HG02884 (cell line): ENCODE measurements at regions not wholly inside any gene's neighbourhood (a gene's known extent, or its start where the extent isn't known, plus 50 kb on each side); places are given as distances from the start of the nearest gene placed in this dataset.

Source experiments
- ATAC-seq: cut with Tn5 transposase; IDR thresholded peaks from one replicate; pipeline ENCODE4 v1.9.1; 2021; ENCODE audit warnings: mild to moderate bottlenecking, moderate library complexity; ENCODE audit not compliant: unreplicated experiment

DNA sequence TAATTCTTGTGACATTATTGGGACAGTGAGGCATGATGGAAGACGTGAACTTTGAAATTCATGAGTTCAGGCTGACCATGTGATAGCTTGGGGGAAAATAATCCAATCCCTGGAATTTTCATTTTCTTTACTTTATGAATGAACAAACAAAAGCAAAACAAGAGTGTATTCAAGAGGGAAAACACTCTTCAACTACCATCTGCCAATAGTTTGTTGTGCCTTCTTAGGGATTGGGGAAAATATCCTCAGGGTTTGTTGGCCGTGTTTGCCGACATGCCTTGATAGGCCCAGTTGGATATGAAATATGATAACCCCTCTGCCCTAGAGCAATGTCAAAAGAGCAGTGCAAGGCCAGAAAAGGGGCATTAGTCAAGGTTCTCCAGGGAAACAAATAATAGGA lies 80.8 kb upstream of the CLNK start:
- no peak for ATAC-seq

DNA sequence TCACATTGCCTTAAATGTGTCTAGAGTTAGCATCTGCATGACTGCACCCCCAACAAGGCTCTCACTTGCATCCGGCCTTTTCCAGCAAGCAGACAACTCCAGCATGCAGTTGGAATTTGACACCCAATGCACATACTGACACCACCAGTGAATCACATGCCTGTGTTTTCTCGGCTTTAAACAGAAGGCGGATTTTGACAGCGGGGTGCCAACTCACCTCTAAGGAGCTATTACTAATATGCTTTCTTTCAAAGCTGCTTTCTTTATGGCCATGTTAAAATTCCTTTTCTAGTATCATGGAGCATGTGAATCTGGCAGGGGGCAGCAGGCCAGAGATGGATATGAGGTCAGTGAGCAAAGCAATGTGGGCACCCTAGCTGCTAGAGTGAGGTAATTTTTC lies 78.0 kb upstream of the CLNK start:
- no peak for ATAC-seq

DNA sequence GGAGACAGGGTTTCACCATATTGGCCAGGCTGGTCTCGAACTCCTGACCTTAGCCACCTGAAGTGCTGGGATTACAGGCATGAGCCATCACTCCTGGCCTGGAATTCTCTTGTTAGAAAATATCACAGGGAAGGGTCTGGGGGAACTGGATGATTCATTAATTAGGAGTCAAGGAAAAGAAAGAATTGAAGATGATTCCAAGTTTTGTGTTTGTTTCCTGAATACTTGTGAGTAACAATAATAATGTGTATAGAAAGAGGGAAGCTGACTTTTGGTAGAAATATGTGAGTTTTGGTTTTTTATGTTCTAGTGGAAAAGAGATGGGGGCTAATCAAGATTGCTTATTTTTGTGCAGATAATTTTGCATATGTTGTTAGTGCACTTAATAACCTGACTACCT lies 77.3 kb upstream of the CLNK start:
- no peak for ATAC-seq

DNA sequence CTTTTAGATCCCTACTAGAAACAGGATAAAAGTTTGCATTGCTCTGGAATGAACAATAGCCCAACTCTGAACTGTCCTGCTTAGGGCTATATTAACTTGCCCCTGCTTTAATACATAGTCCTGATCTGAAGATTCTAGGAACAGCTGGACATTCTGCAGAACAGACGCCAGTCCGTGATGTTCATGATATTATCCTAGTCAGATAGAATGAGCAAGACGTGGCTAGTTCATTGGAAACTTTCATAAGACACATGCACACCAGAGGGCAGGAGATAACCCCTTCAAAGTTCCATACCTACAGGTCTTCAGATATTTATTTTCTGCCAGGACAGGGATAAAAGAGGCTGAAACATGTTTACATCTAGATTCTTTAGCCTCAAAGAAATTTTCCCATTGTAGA lies 75.5 kb upstream of the CLNK start:
- ATAC-seq = no peak

DNA sequence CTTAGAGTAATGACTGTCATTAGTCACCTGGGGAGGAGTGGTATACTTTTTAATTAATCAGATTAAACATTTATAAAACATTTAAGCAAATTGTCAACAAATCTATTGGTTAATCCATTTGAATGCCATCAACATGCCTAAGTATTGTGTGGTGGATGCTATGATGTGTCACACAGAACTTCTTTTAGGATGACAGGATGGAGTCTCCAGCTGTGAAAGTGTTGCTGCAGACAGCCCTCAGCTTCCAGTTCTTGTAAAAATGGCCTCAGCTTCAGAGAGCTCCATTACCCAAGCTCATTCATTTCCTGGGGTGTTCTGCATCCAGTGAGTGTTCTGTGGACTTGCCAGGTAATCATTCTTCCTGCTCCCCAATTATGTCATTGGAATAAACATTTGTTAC lies 74.3 kb upstream of the CLNK start:
- ATAC-seq = no peak

DNA sequence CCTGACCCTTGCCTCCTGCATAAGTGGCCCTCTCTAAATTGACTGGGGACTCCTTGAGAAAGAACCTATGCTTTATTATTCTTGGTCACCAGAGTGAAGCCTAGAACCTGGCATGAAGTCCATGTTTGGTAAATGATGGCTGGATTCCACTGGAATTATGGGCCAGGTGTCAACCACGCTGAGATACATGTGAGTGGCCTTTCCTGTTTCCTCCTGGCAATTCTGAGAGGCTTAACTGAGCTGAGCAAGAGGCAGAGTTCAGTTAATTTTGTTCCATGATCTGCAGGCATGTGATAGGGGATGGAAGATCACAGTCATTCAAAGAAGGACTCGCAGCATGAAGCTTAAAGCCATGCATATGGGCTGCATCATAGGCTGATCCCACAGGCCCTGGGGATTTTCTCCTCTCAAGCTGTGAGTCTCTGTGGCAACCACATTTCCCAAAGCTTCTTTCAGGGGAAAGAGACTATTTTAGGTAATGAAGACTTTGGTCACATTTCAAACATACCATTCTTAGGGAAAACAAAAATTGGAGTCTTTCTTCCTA lies 69.4 kb upstream of the CLNK start:
- ATAC-seq = no peak

DNA sequence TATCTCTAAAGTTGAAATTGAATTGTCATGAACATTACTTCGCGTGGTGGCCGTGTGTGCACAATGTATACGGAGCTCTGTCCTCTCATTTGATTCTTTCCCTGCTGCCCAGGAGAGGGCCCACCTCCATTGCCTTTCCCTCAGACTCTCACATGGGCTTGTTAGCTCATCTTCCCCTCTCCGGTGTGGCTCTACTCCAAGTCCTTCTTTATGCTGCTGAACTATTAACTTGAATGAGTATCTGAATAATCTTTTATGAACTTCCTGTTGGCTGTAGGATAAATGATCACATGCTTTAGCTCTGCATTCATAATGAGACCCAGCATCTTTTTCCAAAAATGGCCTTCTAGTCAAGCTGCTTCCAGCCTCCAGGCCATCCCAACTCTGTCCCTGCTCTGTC lies 68.8 kb upstream of the CLNK start:
- ATAC-seq = no peak

DNA sequence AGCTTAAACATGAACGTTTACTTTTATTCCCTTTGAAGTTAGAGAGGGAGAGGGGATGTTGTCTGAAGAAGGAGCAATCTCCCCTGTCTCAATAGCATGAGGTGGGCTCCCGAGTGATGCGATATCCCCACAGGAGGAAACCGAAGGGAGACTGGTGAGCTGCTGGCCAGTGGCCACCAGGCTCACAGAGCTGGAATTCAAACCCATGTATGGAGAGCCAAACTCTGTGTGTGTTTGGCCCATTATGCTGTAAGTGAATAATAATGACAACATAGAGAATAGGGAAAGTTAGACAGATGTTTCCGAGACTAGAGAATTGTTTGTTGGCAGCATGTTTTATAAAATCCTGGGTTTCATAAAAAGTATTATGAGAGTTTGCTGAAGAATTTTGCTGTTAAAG lies 66.1 kb upstream of the CLNK start:
- ATAC-seq = no peak

DNA sequence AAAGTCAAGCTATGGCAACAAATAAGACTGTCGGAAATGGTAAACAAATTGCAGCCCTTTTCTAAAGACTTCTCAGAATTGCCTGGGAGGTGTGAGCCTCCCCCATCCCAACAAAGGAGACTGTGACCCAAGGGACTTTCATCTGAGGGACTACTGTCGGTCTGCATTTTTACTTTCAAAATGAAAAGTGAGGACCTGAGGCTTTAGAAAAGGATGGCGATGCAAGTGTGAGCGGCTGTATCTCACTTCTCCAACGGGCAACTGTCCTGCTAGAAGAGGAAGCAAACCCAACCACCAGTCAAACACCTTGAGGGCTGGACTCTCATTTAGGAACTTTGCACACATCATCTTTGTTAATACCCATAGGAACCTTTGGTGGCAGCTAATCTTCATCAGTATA lies 62.6 kb upstream of the CLNK start:
- peak; percentile 36 for ATAC-seq

DNA sequence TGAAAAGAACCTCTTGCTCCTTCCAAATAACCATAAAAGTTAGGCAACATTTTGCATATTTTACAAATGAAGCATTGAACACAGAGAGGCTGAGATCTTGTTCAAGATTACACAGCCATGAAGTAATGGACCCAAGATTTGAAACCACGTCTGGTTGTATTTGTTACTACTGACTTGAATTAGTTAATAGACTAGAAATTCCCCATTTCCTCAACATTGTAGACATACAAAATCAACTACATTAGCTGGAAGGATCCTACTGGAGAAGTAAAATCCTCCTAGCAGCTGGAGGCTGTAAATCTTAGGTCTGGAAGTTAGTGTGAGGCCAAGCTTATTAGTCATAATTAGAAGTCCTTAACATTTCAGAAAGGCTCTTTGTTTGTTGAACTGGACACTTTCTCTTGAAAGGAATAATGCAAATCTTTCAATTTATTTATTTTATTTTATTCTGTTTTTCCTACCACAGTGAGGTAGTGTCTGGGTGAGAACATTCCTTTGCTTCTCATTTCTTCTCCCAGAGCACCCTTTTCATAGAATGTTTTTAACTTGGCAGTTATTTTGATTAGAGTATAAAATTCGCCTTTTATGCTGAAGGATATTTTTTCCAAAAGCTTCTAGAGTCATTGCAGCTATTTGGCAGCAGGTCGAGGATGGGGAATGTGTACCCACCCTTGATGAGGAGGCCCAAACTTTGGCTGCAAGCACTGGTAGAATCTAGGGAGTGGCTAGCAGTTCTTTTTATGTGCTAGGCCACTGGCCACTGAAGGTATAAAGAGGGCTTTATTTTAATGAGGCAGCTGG lies 62.0 kb upstream of the CLNK start:
- ATAC-seq = no peak

DNA sequence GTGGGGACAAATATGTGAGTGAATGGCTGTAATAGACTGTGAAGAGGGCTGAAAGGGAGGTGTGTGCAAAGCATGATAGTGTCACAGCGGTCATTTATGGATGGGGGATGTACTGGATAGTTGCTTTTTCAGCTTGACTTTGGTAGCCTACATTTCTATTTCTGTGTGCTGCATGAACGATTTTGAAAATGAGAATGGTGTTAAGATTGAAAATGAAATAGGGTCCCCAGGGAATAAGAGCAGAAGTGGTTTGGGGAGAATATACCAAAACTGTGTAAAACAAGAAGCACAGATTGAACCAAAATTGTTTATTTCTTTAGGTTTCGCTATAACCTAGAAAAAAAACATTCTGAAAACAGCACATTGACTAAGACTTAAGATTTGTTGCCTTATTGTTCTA lies 58.8 kb upstream of the CLNK start:
- peak; percentile 61 for ATAC-seq

DNA sequence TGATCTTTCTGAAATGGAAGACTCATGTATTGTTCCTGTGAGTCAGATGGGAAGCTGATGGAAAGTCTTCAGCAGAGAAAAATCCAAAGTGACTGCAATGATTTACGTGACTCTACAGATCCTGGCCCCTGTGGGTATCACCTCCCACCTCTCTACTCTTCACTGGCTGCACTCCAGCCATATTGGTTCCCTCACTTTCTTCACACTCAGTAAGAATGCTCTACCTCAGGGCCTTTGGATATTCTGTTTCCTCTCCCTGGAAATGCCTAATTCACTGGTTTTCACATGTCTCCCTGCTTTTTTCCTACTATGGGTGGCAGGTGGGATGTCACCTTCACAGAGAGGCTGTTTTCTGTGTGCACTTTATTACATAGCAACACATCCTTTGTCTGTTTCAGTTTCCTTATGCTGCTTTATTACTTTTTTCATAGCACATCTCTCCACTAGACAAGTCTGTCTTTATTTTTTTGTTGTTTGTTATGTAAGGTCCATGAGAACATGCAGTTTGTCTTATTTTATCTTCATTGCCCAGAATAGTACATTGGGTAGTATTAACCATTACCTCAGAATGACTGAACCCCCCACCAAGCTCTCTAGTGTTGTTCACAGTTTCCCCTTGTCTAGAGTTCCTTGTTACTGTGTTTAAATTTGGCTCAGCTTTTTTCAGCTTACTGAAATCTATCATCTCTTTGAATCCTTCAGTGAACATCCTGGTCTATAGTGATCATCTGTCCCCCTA lies 57.6 kb upstream of the CLNK start:
- ATAC-seq = no peak

DNA sequence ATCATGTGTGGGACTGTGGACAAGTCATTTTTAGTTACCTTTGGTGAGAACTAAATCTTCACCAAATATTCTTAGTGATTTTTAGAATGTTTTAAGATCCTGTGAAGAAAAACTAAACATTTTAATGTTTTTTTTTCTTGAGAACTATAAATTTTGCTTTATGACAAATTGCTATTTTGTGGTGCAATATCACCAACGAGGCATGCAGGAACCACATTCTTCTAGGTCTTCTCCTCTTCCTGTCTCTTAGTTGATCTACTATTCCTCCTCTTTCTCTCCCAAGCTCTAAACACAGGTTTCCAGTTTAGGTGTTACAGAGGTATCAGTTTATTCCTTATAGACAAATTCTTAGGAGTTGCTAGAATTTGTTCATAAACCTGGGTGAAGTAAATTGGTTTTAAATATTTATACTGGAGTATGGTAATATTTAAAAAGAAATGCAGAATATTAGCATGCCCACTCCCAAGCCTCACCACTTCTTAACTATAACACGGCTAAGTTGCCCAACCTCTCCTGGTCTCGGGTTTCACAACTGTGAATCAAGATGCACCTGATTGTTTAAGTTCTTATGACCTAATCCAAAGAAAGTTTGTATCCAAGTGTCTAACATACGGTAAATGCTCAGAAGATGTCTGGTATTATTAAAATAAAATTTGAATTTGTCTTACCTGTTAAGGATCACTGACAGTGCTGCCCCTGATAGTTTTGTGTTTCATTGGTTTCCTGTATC lies 56.5 kb upstream of the CLNK start:
- no peak for ATAC-seq

DNA sequence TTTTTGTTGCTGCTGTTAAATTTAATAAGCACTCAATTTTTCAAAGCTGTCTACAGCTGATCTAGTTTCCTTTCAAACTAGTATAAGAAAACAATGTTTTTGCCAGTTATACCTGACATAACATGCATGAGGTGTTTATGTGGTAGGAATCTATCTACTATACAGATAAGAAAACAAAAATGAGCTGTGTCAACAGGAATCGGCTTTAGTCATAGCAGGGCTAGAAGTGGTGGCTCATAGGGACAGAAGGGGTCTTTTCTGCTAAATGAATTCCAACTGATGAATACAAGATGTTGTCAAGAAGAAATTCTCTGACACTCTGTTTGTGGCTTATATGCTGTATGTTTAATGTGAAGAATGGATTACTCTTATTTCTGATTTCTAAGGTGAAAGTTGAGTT lies 55.7 kb upstream of the CLNK start:
- no peak for ATAC-seq

DNA sequence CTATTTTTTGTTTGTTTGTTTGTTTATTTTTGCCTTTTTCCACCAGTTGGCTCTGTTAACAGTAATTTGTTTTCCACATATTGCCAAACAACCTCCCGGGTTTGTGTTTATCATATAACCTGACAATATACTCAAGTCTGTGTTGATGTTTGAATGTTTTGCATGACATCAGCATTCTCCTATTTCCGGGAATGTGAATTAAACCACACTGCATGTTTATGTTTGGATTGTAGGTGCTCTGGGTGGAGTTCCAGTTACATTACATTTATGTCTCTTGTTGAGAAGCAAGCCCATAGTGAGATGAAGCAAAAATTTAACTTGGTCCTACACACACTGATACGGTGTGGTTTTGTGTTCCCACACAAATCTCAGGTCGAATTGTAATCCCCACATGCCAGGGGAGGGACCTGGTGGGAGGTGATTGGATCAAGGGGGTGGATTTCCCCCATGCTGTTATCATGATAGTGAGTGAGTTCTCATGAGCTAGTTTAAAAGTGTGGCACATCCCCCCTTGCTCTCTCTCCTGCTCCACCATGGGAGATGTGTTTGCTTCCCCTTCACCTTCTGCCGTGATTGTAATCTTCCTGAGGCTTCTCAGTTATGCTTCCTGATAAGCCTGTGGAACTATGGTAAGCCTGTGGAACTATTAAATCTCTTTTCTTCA lies 54.4 kb upstream of the CLNK start:
- ATAC-seq = no peak

DNA sequence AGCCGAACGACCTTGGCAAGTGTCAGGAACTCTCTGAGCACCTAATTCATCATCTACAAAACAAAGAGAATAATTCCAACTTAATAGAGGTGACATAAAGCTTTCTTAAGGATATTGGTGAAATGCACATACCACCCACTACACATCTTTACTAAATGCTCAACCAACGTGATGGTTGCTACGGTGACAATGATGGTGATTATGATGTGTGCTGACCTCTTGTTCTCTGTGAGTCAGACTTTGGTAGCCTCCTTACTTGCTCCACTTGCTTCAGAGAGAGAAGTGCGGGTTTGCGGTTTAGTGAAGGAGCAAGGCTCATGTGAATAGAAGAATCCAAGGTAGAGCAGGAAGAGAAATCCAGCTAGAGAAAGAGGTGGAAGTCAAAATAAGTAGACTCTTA lies 52.8 kb upstream of the CLNK start:
- no peak for ATAC-seq

DNA sequence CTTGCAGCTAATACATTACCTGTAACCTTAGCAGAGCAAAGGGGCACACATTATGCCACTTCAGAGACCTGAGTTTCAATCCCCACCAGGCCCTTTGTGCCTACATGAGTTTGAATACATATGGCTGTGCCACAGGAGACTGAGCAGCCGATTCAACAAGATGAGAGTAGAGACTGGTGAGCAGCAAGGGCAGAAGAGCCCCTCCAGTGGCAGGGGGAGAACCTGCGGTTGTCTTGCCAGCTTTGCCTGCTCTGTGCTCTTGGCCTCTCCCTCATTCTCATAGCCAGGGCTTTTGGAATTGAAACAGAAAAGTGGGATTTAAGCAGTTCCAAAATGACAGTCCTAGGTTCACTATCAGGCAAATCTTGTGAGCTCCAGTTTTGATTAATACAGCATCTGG lies 52.3 kb upstream of the CLNK start:
- no peak for ATAC-seq

DNA sequence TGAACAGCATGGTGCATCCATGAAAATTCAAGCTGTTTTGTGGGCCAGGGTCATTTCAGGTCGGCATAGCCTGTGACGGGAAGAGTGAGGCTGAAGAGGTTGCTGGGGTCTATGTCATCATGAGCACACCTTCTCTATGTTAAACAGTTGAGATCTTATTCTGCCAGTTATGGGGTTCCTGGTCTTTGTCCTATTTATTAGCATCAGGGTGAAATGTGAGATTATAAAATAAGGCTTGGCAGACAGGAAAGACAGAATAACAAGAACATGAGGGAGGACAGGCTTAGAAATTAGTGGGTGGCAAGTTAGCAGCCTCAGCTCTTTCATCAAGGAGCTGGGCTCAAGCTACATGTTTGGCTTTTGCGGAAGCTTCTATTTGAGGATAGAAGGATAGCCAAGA lies 51.7 kb upstream of the CLNK start:
- ATAC-seq = no peak

DNA sequence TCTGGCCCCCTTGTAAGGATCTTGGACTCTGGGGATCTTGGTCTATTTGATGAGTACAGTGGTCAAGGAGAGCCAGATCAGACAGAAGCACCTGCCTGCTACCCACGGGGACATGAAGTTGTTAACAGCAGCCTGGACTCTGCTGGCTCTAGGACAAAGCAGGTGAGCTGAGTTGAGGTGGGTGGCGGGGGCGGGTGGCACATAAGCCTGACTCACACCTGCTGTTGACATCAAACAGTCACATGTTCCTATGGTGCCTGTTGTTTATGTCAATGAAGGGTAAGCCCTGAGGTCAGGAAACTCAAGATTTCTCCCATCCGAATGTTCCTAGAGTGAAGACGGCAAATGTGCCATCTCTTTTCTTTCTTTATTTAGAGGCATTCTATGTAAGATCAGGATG lies 50.1 kb upstream of the CLNK start:
- ATAC-seq = no peak
